ENCODE measurements at regions not wholly inside any gene's neighbourhood (a gene's known extent, or its start where the extent isn't known, plus 50 kb on each side); places are given as distances from the start of the nearest gene placed in this dataset.

DNA sequence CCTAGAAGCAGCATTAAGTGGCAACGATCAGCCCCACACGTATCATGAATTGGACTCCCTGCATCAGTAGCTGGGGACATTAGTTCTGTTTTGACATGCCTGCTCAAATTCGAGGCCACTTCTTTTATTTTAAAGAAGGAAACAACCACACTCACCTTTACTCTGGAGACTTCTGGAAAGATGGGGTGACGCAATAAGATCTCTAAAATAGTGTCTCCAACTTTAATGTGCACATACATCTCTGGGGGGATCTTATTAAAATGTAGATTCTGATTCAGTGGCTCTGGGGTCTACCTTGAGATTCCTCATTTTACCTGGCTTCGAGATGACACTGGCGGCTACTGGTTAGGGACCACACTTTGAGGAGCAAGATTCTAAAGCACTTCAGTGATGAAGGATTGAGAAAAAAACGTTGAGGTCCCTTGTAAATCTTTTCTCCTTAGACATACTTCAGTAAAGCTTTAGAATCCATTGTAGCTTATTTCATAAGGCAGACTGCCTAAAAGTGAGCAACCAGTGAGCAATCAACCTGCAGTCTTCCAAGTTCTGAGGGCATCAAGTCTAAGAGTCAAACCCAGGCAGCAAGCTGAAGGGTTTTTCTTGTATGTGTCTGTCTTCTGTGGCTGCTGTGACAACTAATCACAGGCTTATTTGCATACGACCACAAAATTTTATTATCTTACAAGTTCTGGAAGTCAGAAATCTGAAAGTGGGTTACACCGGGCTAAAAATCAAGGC, 718.6 kb upstream of the TBX3 start:
- TF ChIP-seq, protein P1, sequence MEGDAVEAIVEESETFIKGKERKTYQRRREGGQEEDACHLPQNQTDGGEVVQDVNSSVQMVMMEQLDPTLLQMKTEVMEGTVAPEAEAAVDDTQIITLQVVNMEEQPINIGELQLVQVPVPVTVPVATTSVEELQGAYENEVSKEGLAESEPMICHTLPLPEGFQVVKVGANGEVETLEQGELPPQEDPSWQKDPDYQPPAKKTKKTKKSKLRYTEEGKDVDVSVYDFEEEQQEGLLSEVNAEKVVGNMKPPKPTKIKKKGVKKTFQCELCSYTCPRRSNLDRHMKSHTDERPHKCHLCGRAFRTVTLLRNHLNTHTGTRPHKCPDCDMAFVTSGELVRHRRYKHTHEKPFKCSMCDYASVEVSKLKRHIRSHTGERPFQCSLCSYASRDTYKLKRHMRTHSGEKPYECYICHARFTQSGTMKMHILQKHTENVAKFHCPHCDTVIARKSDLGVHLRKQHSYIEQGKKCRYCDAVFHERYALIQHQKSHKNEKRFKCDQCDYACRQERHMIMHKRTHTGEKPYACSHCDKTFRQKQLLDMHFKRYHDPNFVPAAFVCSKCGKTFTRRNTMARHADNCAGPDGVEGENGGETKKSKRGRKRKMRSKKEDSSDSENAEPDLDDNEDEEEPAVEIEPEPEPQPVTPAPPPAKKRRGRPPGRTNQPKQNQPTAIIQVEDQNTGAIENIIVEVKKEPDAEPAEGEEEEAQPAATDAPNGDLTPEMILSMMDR (IDR thresholded peaks at IDR 0.05), result no peak
- Mint-ChIP-seq H3K4me3 (no peak overlapping the region), H3K36me3 (ENCODE audit: low read depth) (no peaks in the 10 kb centered on the region), H3K27ac (no peak overlapping the region), H3K27me3 (ENCODE audit: low read depth, poor library complexity) (peaks cover 8% of the 10 kb centered on the region), H3K9me3 (peaks cover 1% of the 10 kb centered on the region), H3K4me1 (peaks cover 42% of the 10 kb centered on the region)
- no peak for DNase-seq

DNA sequence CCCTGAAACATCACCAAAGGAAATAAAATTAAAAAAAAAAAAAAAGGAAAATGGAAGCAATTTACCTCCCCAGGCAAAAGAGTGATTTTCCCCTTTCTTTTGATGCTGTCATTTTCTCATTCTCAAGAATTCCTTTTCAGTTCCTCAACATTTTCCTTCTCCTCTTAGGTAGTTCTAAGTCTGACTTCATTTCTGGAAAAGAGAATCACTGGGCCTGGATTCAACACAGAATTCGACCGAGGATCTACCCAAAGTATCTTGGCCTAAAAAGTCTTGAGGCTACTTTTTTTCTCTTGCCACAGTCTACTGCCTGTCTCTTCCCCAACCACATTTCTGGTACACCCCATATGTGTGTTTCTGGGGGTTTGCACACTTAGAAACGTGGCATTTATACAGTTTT, 717.8 kb upstream of the TBX3 start:
- Mint-ChIP-seq H3K27me3 (ENCODE audit: low read depth, poor library complexity) (peaks cover 8% of the 10 kb centered on the region), H3K27ac (no peak overlapping the region), H3K4me3 (no peak overlapping the region), H3K9me3 (peaks cover 10% of the 10 kb centered on the region), H3K4me1 (peaks cover 35% of the 10 kb centered on the region), H3K36me3 (ENCODE audit: low read depth) (no peaks in the 10 kb centered on the region)
- TF ChIP-seq, protein P1 (IDR thresholded peaks at IDR 0.05), result no peak
- no peak for DNase-seq

DNA sequence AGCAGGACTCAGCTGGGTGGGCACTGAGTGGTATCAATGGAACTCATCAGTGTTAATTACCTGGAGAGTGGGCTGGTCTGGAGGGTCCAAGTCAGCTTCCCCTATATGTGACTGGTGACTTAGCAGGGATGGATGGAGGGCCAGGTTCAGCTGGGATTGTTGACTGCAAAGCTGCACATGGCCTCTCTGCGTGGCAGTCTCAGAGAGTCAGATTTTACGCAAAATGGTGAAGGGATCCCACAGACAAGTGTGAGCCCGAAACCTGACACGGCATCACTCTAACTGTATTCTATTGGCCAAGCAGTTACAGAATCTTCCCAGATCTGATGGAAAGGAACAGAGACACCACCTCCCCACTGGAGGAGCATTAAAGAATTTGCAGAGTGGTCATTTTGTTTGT, 716.0 kb upstream of the TBX3 start:
- Mint-ChIP-seq H3K27me3 (ENCODE audit: low read depth, poor library complexity) (peaks cover 8% of the 10 kb centered on the region), H3K36me3 (ENCODE audit: low read depth) (no peaks in the 10 kb centered on the region), H3K4me1 (peaks cover 27% of the 10 kb centered on the region), H3K9me3 (peaks cover 17% of the 10 kb centered on the region), H3K4me3 (no peak overlapping the region), H3K27ac (no peak overlapping the region)
- DNase-seq, result no peak
- TF ChIP-seq, protein P1 (IDR thresholded peaks at IDR 0.05), result no peak

DNA sequence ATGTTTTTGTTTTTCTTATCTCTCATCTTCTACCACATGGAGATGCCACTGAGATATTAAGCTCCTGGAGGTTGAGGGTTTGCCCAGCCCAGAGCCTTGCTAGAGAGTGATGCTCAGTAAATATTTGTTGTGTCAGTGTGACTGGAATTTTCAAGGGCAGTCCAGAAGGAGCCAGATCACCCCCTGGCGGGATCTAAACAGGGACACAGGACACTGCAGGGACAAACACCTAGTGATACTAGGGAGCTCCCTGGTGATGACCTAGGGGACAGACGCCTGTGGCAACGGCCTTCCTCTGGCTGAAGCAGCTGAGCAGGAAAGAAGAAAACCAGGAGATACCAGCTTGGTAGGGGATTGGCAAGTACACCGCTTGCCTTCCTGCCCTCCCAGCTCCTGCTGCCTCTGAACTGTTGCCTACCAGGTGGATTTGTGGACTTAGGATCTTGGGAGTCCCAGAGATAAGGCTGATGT, 714.4 kb upstream of the TBX3 start:
- no peak for DNase-seq
- no peak overlapping the region for H3K4me3 Mint-ChIP-seq
- peaks cover 14% of the 10 kb centered on the region for H3K4me1 Mint-ChIP-seq
- no peak overlapping the region for H3K27ac Mint-ChIP-seq
- no peaks in the 10 kb centered on the region for H3K36me3 Mint-ChIP-seq (ENCODE audit: low read depth)
- TF ChIP-seq, protein P1 (IDR thresholded peaks at IDR 0.05), result no peak
- peaks cover 17% of the 10 kb centered on the region for H3K9me3 Mint-ChIP-seq
- H3K27me3 Mint-ChIP-seq (ENCODE audit: low read depth, poor library complexity), result peaks cover 5% of the 10 kb centered on the region

DNA sequence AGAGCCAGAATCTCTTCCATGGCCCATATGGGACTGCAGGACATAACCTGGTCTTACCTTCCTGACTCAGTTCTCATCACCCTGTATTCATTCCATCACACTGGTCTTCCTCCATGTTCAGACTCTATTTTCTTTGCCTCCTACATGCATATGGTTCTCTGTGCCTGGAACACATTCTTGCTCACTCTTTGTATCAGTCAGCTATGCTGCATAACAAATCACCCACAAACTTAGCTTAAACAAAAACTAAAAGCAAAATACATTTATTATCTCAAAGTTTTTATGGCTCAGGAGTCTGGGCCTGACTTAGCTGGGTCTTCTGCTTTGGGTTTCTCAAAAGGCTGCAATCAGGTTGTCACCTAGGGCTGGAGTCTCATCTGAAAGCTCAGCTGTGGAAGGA, 712.6 kb upstream of the TBX3 start:
- TF ChIP-seq, protein P1 (IDR thresholded peaks at IDR 0.05), result no peak
- DNase-seq, result no peak
- Mint-ChIP-seq H3K4me1 (peaks cover 8% of the 10 kb centered on the region), H3K9me3 (peaks cover 21% of the 10 kb centered on the region), H3K4me3 (no peak overlapping the region), H3K36me3 (ENCODE audit: low read depth) (no peaks in the 10 kb centered on the region), H3K27me3 (ENCODE audit: low read depth, poor library complexity) (no peaks in the 10 kb centered on the region), H3K27ac (no peak overlapping the region)

All from nephron progenitor cell (in vitro differentiated cells).